ENCODE measurements at regions not wholly inside any gene's neighbourhood (a gene's known extent, or its start where the extent isn't known, plus 50 kb on each side); places are given as distances from the start of the nearest gene placed in this dataset.

DNA sequence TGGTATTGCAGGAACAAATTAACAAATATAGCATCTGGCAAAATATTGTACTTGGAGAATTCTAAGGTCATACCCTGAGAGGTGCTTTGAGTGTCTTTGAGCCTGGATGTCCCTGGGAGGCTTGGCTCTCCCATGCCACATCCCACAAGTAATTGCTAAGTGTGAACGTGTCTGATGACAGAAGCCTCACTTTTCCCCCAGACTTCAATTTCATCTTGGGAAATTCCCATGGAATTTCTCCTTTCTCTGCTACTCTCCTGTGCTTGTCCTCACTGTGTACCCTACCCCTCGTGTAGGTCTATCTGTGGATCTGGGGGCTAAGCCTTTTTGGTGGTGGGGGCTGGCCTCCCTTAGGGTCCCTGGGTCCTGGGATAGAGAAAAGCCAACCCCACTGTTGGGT is 293.3 kb downstream of the TCF7L2 start:
- TF ChIP-seq, protein P1, sequence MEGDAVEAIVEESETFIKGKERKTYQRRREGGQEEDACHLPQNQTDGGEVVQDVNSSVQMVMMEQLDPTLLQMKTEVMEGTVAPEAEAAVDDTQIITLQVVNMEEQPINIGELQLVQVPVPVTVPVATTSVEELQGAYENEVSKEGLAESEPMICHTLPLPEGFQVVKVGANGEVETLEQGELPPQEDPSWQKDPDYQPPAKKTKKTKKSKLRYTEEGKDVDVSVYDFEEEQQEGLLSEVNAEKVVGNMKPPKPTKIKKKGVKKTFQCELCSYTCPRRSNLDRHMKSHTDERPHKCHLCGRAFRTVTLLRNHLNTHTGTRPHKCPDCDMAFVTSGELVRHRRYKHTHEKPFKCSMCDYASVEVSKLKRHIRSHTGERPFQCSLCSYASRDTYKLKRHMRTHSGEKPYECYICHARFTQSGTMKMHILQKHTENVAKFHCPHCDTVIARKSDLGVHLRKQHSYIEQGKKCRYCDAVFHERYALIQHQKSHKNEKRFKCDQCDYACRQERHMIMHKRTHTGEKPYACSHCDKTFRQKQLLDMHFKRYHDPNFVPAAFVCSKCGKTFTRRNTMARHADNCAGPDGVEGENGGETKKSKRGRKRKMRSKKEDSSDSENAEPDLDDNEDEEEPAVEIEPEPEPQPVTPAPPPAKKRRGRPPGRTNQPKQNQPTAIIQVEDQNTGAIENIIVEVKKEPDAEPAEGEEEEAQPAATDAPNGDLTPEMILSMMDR (IDR thresholded peaks at IDR 0.05; ENCODE audit: low read length), result no peak
- no peak for TF ChIP-seq EZH2 (optimal IDR thresholded peaks at IDR 0.05; ENCODE audit: low read depth, low read length)

All from MM.1S (cell line).